ENCODE measurements at regions not wholly inside any gene's neighbourhood (a gene's known extent, or its start where the extent isn't known, plus 50 kb on each side); places are given as distances from the start of the nearest gene placed in this dataset.

DNA sequence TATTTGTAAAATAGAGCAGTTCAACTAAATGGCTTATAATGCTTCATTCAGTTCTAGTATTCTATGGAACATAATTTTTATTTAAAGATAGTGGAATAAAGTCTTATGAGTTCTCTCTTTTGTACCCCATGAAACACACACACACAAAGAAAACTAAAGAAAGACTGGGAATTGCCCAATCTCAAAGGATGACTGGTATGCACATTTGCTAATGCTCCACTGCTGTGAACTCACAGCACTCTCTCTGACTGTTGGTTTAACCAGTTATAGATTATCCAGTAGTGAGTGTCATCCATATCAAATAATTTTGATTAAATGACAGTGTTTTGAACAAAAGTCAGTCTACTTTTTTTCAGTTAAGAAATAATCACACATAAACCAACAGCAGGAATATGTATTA lies 1082.4 kb upstream of the B3GALT2 start:
- H3K4me3 Mint-ChIP-seq, result no peak overlapping the region
- H3K4me1 Mint-ChIP-seq (ENCODE audit: low read depth), result no peaks in the 10 kb centered on the region
- no peak overlapping the region for H3K27ac Mint-ChIP-seq
- no peak for DNase-seq (ENCODE audit: low spot score)
- H3K36me3 Mint-ChIP-seq (ENCODE audit: low read depth), result no peaks in the 10 kb centered on the region
- H3K27me3 Mint-ChIP-seq (ENCODE audit: low read depth), result no peaks in the 10 kb centered on the region
- peaks cover 3% of the 10 kb centered on the region for H3K9me3 Mint-ChIP-seq

- DNase-seq (ENCODE audit: low spot score), result no peak
- Mint-ChIP-seq H3K4me3 (no peak overlapping the region), H3K27me3 (ENCODE audit: low read depth) (no peaks in the 10 kb centered on the region), H3K27ac (no peak overlapping the region), H3K36me3 (ENCODE audit: low read depth) (no peaks in the 10 kb centered on the region), H3K9me3 (peaks cover 12% of the 10 kb centered on the region), H3K4me1 (ENCODE audit: low read depth) (no peaks in the 10 kb centered on the region)
These were observed 1080.6 kb upstream of the B3GALT2 start for GRCh38 chr1:194267021-194267420.

GRCh38 chr1:194256010-194256409 lies 1069.6 kb upstream of the B3GALT2 start:
- Mint-ChIP-seq H3K9me3 (peaks cover 4% of the 10 kb centered on the region), H3K4me3 (no peak overlapping the region), H3K27ac (no peak overlapping the region), H3K27me3 (ENCODE audit: low read depth) (no peaks in the 10 kb centered on the region), H3K4me1 (ENCODE audit: low read depth) (no peaks in the 10 kb centered on the region), H3K36me3 (ENCODE audit: low read depth) (no peaks in the 10 kb centered on the region)
- DNase-seq (ENCODE audit: low spot score), result no peak

DNA sequence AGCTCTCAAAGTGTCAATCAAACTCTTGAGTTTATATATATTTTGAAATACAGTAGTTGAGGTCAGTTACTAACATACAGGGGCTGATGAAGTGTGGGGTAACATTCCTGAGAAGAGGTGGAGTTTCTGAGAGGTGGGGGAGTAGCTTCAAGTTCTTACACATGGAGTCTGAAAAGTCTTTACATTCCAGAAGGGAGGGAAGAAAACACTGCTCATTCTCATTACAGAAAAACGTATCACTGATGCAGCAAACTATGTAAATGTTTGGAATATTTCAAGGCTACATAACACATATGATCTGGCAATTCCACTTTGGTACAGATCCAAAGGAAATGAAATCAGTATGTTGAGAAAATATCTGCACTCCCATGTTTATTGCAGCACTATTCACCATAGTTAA lies 1065.8 kb upstream of the B3GALT2 start:
- H3K4me3 Mint-ChIP-seq, result no peak overlapping the region
- no peaks in the 10 kb centered on the region for H3K27me3 Mint-ChIP-seq (ENCODE audit: low read depth)
- H3K36me3 Mint-ChIP-seq (ENCODE audit: low read depth), result no peaks in the 10 kb centered on the region
- no peaks in the 10 kb centered on the region for H3K4me1 Mint-ChIP-seq (ENCODE audit: low read depth)
- peaks cover under 1% of the 10 kb centered on the region for H3K9me3 Mint-ChIP-seq
- DNase-seq (ENCODE audit: low spot score), result no peak
- H3K27ac Mint-ChIP-seq, result no peak overlapping the region

DNA sequence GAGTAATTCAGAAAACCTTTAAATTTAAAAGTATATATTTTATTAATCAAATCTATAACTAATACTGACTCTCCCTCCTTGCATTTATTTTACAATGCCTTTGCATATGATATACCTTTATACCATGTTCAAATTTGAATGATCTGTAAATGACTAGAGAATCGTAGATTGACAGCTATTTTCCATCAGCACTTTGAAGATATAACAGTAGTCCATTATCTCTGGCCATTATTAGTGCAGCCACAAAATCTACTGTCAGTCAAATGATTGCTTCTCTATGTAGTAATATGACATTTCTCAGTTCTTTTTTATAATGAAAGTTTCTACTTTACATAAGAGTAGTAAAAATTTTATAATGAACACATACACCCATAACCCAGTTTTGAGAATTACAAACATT lies 1054.8 kb upstream of the B3GALT2 start:
- no peak overlapping the region for H3K27ac Mint-ChIP-seq

GRCh38 chr1:194233069-194233468 lies 1046.7 kb upstream of the B3GALT2 start:
- no peak overlapping the region for H3K4me3 Mint-ChIP-seq
- no peaks in the 10 kb centered on the region for H3K27me3 Mint-ChIP-seq (ENCODE audit: low read depth)
- no peaks in the 10 kb centered on the region for H3K36me3 Mint-ChIP-seq (ENCODE audit: low read depth)
- no peaks in the 10 kb centered on the region for H3K4me1 Mint-ChIP-seq (ENCODE audit: low read depth)
- H3K27ac Mint-ChIP-seq, result no peak overlapping the region
- no peaks in the 10 kb centered on the region for H3K9me3 Mint-ChIP-seq
- no peak for DNase-seq (ENCODE audit: low spot score)

More for the DNA sequence above, 1054.8 kb upstream of the B3GALT2 start:
- H3K9me3 Mint-ChIP-seq, result no peaks in the 10 kb centered on the region
- no peaks in the 10 kb centered on the region for H3K4me1 Mint-ChIP-seq (ENCODE audit: low read depth)
- H3K27me3 Mint-ChIP-seq (ENCODE audit: low read depth), result no peaks in the 10 kb centered on the region
- H3K36me3 Mint-ChIP-seq (ENCODE audit: low read depth), result no peaks in the 10 kb centered on the region
- no peak for DNase-seq (ENCODE audit: low spot score)
- no peak overlapping the region for H3K4me3 Mint-ChIP-seq

- Mint-ChIP-seq H3K9me3 (no peaks in the 10 kb centered on the region), H3K27ac (no peak overlapping the region)
These were observed 1044.1 kb upstream of the B3GALT2 start for GRCh38 chr1:194230351-194231144.

DNA sequence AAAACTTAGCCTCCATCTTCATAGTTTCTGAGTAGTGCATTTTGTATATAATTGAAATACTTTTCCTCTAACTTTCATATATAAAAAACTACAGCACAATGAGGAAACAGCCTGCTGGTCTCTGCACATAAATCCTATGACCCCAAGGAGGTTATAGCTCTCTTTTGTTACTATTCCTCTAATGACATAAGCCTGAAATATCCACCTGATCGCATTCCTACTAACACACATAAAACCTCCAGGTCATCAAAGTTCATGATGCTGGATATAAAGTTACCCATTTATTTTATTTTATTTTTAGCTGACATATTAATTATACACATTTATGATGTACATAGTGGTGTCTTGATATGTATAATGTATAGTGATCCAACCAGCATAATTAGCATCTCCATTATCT lies 1042.0 kb upstream of the B3GALT2 start:
- H3K27me3 Mint-ChIP-seq (ENCODE audit: low read depth), result no peaks in the 10 kb centered on the region
- H3K4me3 Mint-ChIP-seq, result no peak overlapping the region
- H3K27ac Mint-ChIP-seq, result no peak overlapping the region
- DNase-seq (ENCODE audit: low spot score), result no peak
- no peaks in the 10 kb centered on the region for H3K36me3 Mint-ChIP-seq (ENCODE audit: low read depth)
- no peaks in the 10 kb centered on the region for H3K9me3 Mint-ChIP-seq
- peaks cover 7% of the 10 kb centered on the region for H3K4me1 Mint-ChIP-seq (ENCODE audit: low read depth)

More at GRCh38 chr1:194230351-194231144, 1044.1 kb upstream of the B3GALT2 start:
- Mint-ChIP-seq H3K4me1 (ENCODE audit: low read depth) (peaks cover 4% of the 10 kb centered on the region), H3K27me3 (ENCODE audit: low read depth) (no peaks in the 10 kb centered on the region), H3K36me3 (ENCODE audit: low read depth) (no peaks in the 10 kb centered on the region), H3K4me3 (no peak overlapping the region)
- DNase-seq (ENCODE audit: low spot score), result no peak

DNA sequence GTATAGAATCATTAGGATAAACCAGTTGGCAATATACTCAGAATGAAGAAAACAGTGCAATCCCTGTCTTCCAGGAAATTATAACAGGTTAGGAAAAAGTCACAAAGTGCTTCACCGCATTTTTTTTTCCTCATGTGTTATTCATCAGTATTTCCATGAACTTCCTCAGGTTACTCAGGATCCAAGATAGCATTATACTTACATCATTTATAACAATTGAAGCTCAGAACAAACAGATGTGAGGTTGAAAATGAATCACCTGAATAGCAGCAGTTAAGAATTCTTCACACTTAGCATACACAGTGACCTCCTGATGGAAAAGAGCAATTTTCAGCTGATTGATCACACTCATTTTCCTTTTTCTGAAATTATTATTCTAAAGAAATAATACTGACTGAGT lies 1040.7 kb upstream of the B3GALT2 start:
- Mint-ChIP-seq H3K9me3 (no peaks in the 10 kb centered on the region), H3K27ac (no peak overlapping the region), H3K4me1 (ENCODE audit: low read depth) (peaks cover 7% of the 10 kb centered on the region), H3K36me3 (ENCODE audit: low read depth) (no peaks in the 10 kb centered on the region), H3K27me3 (ENCODE audit: low read depth) (no peaks in the 10 kb centered on the region), H3K4me3 (no peak overlapping the region)
- DNase-seq (ENCODE audit: low spot score), result no peak

DNA sequence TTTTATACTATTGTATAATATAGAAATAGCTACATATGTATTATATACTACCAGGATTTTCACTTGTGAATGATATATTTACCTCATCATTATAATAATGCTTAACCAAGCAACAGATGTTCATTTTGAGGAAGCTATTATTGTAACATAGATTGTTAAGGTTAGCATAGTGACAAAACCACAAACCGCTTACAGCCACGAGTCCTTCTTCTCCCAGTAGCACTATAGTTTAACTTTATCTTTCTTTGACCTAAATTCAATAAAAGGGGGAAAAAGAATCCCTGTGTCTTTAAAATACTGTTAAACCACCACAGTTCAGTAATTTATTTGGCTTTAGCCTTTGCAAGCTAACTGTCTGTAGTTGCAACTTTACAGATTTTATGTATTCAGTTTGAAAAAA lies 1039.4 kb upstream of the B3GALT2 start:
- Mint-ChIP-seq H3K4me3 (no peak overlapping the region), H3K27me3 (ENCODE audit: low read depth) (no peaks in the 10 kb centered on the region), H3K9me3 (no peaks in the 10 kb centered on the region), H3K36me3 (ENCODE audit: low read depth) (no peaks in the 10 kb centered on the region), H3K27ac (no peak overlapping the region), H3K4me1 (ENCODE audit: low read depth) (peaks cover 7% of the 10 kb centered on the region)
- no peak for DNase-seq (ENCODE audit: low spot score)

GRCh38 chr1:194223596-194223995 lies 1037.2 kb upstream of the B3GALT2 start:
- Mint-ChIP-seq H3K4me3 (no peak overlapping the region), H3K4me1 (ENCODE audit: low read depth) (peaks cover 7% of the 10 kb centered on the region), H3K9me3 (no peaks in the 10 kb centered on the region), H3K36me3 (ENCODE audit: low read depth) (no peaks in the 10 kb centered on the region), H3K27ac (no peak overlapping the region), H3K27me3 (ENCODE audit: low read depth) (no peaks in the 10 kb centered on the region)
- DNase-seq (ENCODE audit: low spot score), result no peak

DNA sequence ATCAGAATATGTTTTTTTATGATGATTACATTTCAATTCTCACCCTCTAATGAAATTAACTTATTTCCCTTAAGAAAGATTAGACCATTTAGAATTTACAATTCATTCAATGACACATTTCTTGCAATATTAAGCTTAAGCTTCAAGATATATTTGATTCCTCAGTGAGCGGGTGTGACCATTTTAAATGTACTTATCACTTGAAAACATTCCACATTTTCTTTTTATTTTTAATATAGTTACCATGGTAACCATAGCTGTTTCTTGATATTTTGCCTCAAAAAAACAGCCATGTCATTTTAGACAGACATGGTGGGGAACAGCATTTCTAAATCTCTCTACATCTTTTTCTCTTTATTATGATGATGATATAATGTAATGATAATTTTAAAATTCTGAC lies 1029.0 kb upstream of the B3GALT2 start:
- Mint-ChIP-seq H3K4me3 (no peak overlapping the region), H3K9me3 (no peaks in the 10 kb centered on the region), H3K27ac (no peak overlapping the region)

GRCh38 chr1:194214735-194215134 lies 1028.3 kb upstream of the B3GALT2 start:
- Mint-ChIP-seq H3K27ac (no peak overlapping the region), H3K36me3 (ENCODE audit: low read depth) (no peaks in the 10 kb centered on the region), H3K4me1 (ENCODE audit: low read depth) (no peaks in the 10 kb centered on the region), H3K9me3 (no peaks in the 10 kb centered on the region), H3K27me3 (ENCODE audit: low read depth) (no peaks in the 10 kb centered on the region), H3K4me3 (no peak overlapping the region)
- no peak for DNase-seq (ENCODE audit: low spot score)

More for the DNA sequence above, 1029.0 kb upstream of the B3GALT2 start:
- DNase-seq (ENCODE audit: low spot score), result no peak
- H3K4me1 Mint-ChIP-seq (ENCODE audit: low read depth), result no peaks in the 10 kb centered on the region
- no peaks in the 10 kb centered on the region for H3K36me3 Mint-ChIP-seq (ENCODE audit: low read depth)
- H3K27me3 Mint-ChIP-seq (ENCODE audit: low read depth), result no peaks in the 10 kb centered on the region

GRCh38 chr1:194209920-194210319 lies 1023.5 kb upstream of the B3GALT2 start:
- H3K27me3 Mint-ChIP-seq (ENCODE audit: low read depth), result no peaks in the 10 kb centered on the region
- H3K36me3 Mint-ChIP-seq (ENCODE audit: low read depth), result no peaks in the 10 kb centered on the region
- no peaks in the 10 kb centered on the region for H3K4me1 Mint-ChIP-seq (ENCODE audit: low read depth)
- H3K9me3 Mint-ChIP-seq, result no peaks in the 10 kb centered on the region
- no peak overlapping the region for H3K4me3 Mint-ChIP-seq
- no peak for DNase-seq (ENCODE audit: low spot score)
- no peak overlapping the region for H3K27ac Mint-ChIP-seq

GRCh38 chr1:194208674-194209073 lies 1022.3 kb upstream of the B3GALT2 start:
- H3K27ac Mint-ChIP-seq, result no peak overlapping the region
- no peak for DNase-seq (ENCODE audit: low spot score)
- H3K27me3 Mint-ChIP-seq (ENCODE audit: low read depth), result no peaks in the 10 kb centered on the region
- H3K36me3 Mint-ChIP-seq (ENCODE audit: low read depth), result no peaks in the 10 kb centered on the region
- H3K4me1 Mint-ChIP-seq (ENCODE audit: low read depth), result no peaks in the 10 kb centered on the region
- H3K4me3 Mint-ChIP-seq, result no peak overlapping the region
- no peaks in the 10 kb centered on the region for H3K9me3 Mint-ChIP-seq
